ENCODE measurements at regions not wholly inside any gene's neighbourhood (a gene's known extent, or its start where the extent isn't known, plus 50 kb on each side); places are given as distances from the start of the nearest gene placed in this dataset.

GRCh38 chr4:133759428-133759827 lies 442.2 kb downstream of the PABPC4L start:
- TF ChIP-seq POLR2A (IDR thresholded peaks at IDR 0.05; ENCODE audit: low read length) (no peak), GATA1 (IDR thresholded peaks at IDR 0.05; ENCODE audit: low read depth, low read length) (no peak)
